Vagina (tissue), 2 donors: ENCODE measurements at regions not wholly inside any gene's neighbourhood (a gene's known extent, or its start where the extent isn't known, plus 50 kb on each side); places are given as distances from the start of the nearest gene placed in this dataset.

Experiments
- DNase-seq, 2 donors: peaks; one replicate each; pipeline ENCODE4 v3.0.0-alpha.2; 2017; ENCODE audit errors: extremely low spot score in 2 of 2
- H3K27ac ChIP-seq: fragments of 200-600 bp; sonication (generic); one replicate; pipeline ENCODE4 v1.5.1; 2019
- H3K27me3 ChIP-seq: fragments of 200-600 bp; sonication (generic); one replicate; pipeline ENCODE4 v1.5.1; 2019
- H3K36me3 ChIP-seq, 2 donors: fragments of 200-600 bp; sonication (generic); one replicate each; pipeline ENCODE4 v1.5.1; 2017 to 2019
- H3K4me1 ChIP-seq: fragments of 200-600 bp; sonication (generic); one replicate; pipeline ENCODE4 v1.5.1; 2019
- H3K4me3 ChIP-seq, 2 donors: fragments of 200-600 bp; sonication (generic); 1 replicate in 1 of 2; 2 replicates in 1 of 2; pipeline ENCODE4 v1.5.1; 2016 to 2019
- H3K9me3 ChIP-seq: fragments of 200-600 bp; sonication (generic); one replicate; pipeline ENCODE4 v1.5.1; 2019
- POLR2A ChIP-seq, 2 donors: fragments of 450-650 bp; IDR thresholded peaks; one replicate each; pipeline ENCODE4 v1.6.1; 2017; ENCODE audit warnings: antibody characterized with exemption in 2 of 2, mild to moderate bottlenecking in 2 of 2, moderate library complexity in 2 of 2
- POLR2AphosphoS5 ChIP-seq, 2 donors: sonication (generic); formaldehyde crosslinking; IDR thresholded peaks; one replicate each; pipeline ENCODE4 v1.9.0; 2017; ENCODE audit warnings: antibody characterized with exemption in 2 of 2, mild to moderate bottlenecking in 2 of 2, low read depth in 1 of 2; ENCODE audit not compliant: insufficient read depth in 1 of 2
- intact Hi-C: fragments of 100-400 bp; cut with DNase I; formaldehyde crosslinking; loops from one replicate; pipeline ENCODE4 v1.15.1; 2023
- TF ChIP-seq, protein P1 (sequence below), 3 experiments: fragments of 450-650 bp in 2 of 3; fragments of 200-600 bp in 1 of 3; sonication (generic) in 1 of 3; IDR thresholded peaks; one replicate each; pipeline ENCODE4 v1.5.1; 2017 to 2019; ENCODE audit warnings: antibody characterized with exemption in 3 of 3, mild to moderate bottlenecking in 2 of 3, moderate library complexity in 2 of 3

DNA sequence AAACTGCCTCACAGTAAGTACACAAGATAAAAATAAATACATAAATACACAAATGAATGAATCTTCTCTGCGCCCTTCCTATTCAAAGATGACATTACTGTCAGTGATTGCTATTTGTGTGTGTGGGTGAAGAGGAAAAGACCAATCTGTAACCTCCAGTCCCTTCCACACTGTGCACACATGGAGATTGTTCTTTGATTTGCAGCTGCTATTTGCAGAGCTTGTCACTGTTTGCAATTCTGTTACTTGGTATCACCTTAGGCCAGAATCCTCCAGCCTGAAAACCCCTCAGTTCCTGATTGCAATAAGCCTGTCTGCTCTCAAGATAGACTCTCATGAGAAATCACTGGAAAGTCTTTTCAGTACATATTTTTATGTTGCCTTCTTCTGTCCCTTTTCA, 1314.9 kb downstream of the PCDH9 start:
- DNase-seq: no peak
- TF ChIP-seq POLR2AphosphoS5 (IDR thresholded peaks at IDR 0.05; ENCODE audit: insufficient read depth in 1 of 2, low read depth in 1 of 2) (no peak), POLR2A (IDR thresholded peaks at IDR 0.05) (no peak)
- TF ChIP-seq, protein P1, sequence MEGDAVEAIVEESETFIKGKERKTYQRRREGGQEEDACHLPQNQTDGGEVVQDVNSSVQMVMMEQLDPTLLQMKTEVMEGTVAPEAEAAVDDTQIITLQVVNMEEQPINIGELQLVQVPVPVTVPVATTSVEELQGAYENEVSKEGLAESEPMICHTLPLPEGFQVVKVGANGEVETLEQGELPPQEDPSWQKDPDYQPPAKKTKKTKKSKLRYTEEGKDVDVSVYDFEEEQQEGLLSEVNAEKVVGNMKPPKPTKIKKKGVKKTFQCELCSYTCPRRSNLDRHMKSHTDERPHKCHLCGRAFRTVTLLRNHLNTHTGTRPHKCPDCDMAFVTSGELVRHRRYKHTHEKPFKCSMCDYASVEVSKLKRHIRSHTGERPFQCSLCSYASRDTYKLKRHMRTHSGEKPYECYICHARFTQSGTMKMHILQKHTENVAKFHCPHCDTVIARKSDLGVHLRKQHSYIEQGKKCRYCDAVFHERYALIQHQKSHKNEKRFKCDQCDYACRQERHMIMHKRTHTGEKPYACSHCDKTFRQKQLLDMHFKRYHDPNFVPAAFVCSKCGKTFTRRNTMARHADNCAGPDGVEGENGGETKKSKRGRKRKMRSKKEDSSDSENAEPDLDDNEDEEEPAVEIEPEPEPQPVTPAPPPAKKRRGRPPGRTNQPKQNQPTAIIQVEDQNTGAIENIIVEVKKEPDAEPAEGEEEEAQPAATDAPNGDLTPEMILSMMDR (IDR thresholded peaks at IDR 0.05): no peak
- Histone ChIP-seq H3K36me3 (no peaks in the 10 kb centered on the region), H3K4me1 (no peaks in the 10 kb centered on the region), H3K4me3 (no peak overlapping the region), H3K27me3 (no peaks in the 10 kb centered on the region), H3K27ac (no peak overlapping the region), H3K9me3 (no peaks in the 10 kb centered on the region)
- intact Hi-C loops: no loop called here

DNA sequence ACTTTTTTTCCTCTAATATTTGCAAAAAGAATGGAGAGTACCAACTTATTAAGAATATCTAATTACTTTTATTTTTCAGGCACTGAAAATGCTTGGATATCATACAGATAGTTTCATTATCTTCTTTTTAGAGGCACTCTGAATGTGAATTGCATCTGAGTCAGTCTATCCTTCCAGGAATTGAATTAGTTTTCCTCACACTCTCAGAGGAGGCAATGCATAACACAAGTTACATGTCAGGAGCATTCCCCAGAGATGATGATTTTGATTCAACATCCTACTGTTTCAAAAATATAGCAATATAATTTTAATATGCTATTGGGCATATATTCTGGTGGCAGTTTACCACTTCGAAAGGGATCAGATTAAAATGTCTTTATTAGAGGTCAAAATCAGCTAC, 1315.4 kb downstream of the PCDH9 start:
- Histone ChIP-seq H3K27me3 (no peaks in the 10 kb centered on the region), H3K9me3 (no peaks in the 10 kb centered on the region), H3K4me1 (no peaks in the 10 kb centered on the region), H3K36me3 (no peaks in the 10 kb centered on the region), H3K27ac (no peak overlapping the region), H3K4me3 (no peak overlapping the region)
- TF ChIP-seq, protein P1 (IDR thresholded peaks at IDR 0.05): no peak
- TF ChIP-seq POLR2AphosphoS5 (IDR thresholded peaks at IDR 0.05; ENCODE audit: insufficient read depth in 1 of 2, low read depth in 1 of 2) (no peak), POLR2A (IDR thresholded peaks at IDR 0.05) (no peak)
- intact Hi-C loops: no loop called here
- DNase-seq: no peak

DNA sequence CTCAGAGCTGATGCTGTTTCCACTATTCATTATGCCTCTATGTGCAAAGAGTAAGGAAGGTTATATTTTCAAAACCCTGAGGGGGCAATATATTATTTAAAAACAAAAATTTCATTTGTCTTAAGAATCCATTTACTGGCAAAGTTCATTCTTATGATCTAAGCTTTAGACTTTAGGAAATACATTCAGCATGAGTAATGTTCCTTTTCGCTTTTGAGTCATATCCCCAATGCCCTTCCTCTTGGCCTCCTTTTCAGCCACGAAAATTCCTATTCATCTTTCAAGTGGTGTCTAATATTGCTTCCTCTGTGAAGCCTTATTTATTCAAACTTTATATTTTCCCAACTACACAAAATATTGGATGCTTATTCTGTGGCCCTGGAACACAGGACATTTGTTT, 1317.0 kb downstream of the PCDH9 start:
- Histone ChIP-seq H3K27me3 (no peaks in the 10 kb centered on the region), H3K27ac (no peak overlapping the region), H3K36me3 (no peaks in the 10 kb centered on the region), H3K9me3 (no peaks in the 10 kb centered on the region), H3K4me3 (no peak overlapping the region), H3K4me1 (no peaks in the 10 kb centered on the region)
- intact Hi-C loops: no loop called here
- DNase-seq: no peak
- TF ChIP-seq POLR2AphosphoS5 (IDR thresholded peaks at IDR 0.05; ENCODE audit: insufficient read depth in 1 of 2, low read depth in 1 of 2) (peak in 1 of 2 donors; percentile 46), POLR2A (IDR thresholded peaks at IDR 0.05) (no peak)

DNA sequence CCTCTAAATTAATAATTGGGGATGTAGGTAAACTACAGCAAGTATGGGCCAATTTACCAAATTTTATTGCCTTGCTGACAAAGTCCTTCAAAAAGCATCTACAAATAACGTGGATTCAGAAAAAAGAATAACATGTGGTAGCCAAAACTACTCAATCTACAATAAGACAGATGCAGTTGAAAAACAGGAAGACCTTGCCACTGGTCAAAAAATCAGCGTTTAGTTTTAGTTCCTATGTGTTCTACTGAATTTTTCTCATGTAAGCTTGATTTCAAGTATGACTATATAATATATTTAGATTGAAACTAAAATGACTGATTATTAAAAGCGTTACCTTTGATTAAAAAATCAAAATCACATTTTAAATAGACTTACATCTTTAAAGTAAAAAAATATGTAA, 1317.6 kb downstream of the PCDH9 start:
- Histone ChIP-seq H3K4me1 (no peaks in the 10 kb centered on the region), H3K4me3 (no peak overlapping the region), H3K27me3 (no peaks in the 10 kb centered on the region), H3K36me3 (no peaks in the 10 kb centered on the region), H3K9me3 (no peaks in the 10 kb centered on the region), H3K27ac (no peak overlapping the region)
- intact Hi-C loops: no loop called here
- no peak for DNase-seq
- no peak for TF ChIP-seq POLR2AphosphoS5 (IDR thresholded peaks at IDR 0.05; ENCODE audit: insufficient read depth in 1 of 2, low read depth in 1 of 2)
- TF ChIP-seq, protein P1 (IDR thresholded peaks at IDR 0.05): no peak
- no peak for TF ChIP-seq POLR2A (IDR thresholded peaks at IDR 0.05)

DNA sequence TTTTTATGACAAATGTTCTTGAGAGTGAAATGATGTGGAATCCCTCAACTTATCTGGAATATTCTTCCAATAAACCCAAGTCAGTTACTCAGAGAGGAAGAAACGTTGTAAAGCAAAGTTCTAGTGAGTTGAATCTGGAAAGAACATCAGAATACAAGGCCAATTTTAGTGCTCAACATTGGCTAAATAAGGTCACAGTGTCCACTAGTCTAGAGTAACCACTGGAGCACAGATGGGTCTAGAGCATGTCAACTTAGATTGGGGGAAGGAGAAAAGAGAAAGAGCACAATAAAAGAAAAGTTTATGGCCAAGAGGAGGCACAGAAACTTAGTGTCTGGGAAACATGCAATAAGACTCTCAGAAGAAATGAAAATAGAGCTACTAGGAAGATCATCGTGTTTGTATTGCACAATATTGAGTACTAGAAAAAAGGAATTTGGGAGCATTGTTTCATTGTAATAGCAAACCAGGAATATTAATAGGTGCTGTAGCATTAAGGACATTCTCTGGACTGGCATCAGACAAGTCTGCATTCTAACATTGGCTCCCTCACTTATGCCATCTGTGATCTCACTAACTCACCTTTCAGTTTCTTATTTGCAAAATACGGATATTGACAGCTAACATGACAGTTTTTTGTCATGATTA, 1318.5 kb downstream of the PCDH9 start:
- intact Hi-C loops: no loop called here
- TF ChIP-seq POLR2AphosphoS5 (IDR thresholded peaks at IDR 0.05; ENCODE audit: insufficient read depth in 1 of 2, low read depth in 1 of 2): no peak
- H3K36me3 ChIP-seq: no peaks in the 10 kb centered on the region

DNA sequence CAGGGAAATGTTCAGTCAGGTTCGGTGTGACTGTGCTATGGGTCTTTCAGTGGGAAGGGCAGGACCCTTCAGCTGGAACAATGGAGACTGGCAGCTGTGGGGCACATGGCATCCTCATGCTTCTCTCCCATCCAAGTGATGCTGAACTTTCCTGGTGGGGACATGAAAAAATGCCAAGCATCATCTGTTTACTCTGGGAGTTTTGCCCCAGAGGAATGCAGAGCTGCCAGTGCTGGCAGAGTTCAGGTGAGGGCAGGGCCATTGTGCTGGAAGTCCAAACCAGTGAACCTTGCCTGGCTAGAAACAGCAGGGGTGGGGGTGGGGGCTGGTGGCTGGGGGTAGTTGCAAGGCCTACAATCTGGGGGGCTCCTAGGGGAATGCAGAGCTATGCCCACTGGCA, 1320.6 kb downstream of the PCDH9 start:
- H3K36me3 ChIP-seq: no peaks in the 10 kb centered on the region
- DNase-seq: no peak
- H3K4me1 ChIP-seq: no peaks in the 10 kb centered on the region
- intact Hi-C loops: no loop called here
- H3K27me3 ChIP-seq: no peaks in the 10 kb centered on the region
- no peak overlapping the region for H3K27ac ChIP-seq
- H3K4me3 ChIP-seq: no peak overlapping the region
- no peak for TF ChIP-seq POLR2A (IDR thresholded peaks at IDR 0.05)
- TF ChIP-seq, protein P1 (IDR thresholded peaks at IDR 0.05): no peak
- TF ChIP-seq POLR2AphosphoS5 (IDR thresholded peaks at IDR 0.05; ENCODE audit: insufficient read depth in 1 of 2, low read depth in 1 of 2): no peak
- H3K9me3 ChIP-seq: no peaks in the 10 kb centered on the region

More for the DNA sequence above, 1318.5 kb downstream of the PCDH9 start:
- Histone ChIP-seq H3K4me1 (no peaks in the 10 kb centered on the region), H3K9me3 (no peaks in the 10 kb centered on the region), H3K4me3 (no peak overlapping the region), H3K27me3 (no peaks in the 10 kb centered on the region), H3K27ac (no peak overlapping the region)
- DNase-seq: no peak
